ENCODE measurements at regions not wholly inside any gene's neighbourhood (a gene's known extent, or its start where the extent isn't known, plus 50 kb on each side); places are given as distances from the start of the nearest gene placed in this dataset.

DNA sequence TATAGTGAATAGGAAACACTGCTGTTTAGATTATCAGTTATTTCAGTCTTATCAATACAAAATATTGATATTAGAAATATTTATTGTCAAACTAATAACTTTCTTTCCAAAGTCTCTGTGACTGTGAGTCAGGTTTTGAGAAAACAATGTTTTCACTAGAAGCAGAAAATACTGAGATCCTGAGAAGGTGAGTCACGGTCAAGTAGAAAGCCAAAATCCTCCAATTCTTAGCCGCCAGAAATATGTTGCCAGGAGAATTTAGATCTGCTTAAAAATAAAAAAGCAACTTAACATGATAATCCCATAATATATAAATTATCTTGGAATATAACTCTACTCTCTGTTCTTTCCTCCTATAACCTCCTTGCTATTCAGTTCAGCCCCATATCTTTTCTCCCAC lies 181.9 kb upstream of the NRXN1 start:
- DNase-seq (ENCODE audit: low spot score in 2 of 2) (no peak), FAIRE-seq (no peak)

DNA sequence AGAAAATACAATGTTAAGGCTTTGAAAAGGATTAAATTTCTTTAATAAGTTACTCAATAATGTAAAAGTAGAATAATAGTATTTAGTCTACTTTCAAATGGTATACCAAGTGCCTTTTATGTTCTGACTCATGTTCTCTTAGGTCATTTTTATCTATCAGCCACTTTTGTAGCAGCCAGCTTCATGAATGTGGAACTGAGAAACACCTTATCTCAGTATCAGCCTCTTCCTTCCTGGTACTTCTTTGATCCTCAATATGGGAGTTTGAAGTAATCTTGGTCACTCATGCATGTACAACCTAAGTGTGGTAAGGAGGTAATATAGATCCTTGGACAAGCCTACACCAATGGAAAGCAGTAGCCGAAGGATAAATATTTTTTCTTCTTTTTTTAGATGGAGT lies 180.4 kb upstream of the NRXN1 start:
- FAIRE-seq = no peak

DNA sequence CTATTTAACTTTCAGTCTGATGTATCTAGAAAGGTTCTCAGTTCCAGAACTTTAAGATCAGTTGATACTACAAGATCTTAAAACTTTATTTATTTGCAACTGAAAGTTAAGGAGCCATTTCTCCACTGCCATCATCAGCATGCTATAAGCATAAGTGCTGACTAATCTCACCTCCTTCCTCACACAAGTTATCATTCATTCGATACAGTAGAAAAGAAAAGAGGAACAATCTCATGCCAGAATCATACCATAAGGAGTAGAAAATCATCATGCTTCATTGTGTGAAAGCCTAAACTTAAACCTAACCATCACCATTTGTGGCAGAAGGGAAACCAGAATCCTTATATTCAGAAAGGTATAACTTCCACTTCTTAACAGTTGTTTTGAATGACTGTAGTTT lies 176.6 kb upstream of the NRXN1 start:
- DNase-seq (ENCODE audit: low spot score in 2 of 2) (no peak), FAIRE-seq (no peak)

More for the DNA sequence above, 180.4 kb upstream of the NRXN1 start:
- DNase-seq (ENCODE audit: low spot score in 2 of 2) = no peak

DNA sequence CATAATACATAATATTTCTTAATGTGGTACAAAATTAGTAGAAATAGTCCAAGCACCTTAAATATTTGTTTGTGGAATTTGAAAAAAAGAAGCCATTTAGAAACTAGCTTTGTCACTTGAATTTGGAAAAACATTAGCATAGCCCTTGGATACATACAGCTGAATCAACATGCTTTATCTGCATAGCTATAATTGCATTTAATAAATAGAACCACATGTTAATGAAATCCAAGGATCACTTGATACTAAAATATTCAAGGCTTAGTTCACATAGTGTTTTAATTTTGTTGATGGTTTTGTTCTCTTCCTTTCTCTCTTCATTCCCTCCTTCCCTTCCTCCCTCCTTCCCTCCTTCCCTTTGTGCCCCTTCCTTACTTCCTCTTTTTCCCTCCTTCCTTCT lies 169.4 kb upstream of the NRXN1 start:
- no peak for FAIRE-seq
- no peak for DNase-seq (ENCODE audit: low spot score in 2 of 2)

DNA sequence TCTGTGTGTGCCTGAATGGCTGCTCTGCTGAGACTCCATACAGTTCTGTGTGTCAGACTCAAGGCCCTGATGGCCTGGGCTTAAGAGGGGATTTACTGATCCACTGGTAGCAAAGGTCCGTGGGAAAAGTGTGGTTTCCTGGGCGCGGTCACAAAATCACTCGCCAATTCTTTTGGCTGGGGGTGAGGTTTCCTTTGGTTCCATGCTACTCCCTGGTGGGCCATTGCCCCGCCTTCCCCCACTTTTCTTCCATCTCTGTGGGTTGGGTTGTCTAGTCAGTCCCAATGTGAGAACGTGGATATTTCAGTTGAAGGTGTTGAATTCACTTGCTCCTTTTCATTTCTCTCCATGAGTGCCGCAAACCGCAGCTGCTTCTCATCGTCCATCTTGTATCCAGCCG lies 162.7 kb upstream of the NRXN1 start:
- FAIRE-seq (no peak), DNase-seq (ENCODE audit: low spot score in 2 of 2) (no peak)

DNA sequence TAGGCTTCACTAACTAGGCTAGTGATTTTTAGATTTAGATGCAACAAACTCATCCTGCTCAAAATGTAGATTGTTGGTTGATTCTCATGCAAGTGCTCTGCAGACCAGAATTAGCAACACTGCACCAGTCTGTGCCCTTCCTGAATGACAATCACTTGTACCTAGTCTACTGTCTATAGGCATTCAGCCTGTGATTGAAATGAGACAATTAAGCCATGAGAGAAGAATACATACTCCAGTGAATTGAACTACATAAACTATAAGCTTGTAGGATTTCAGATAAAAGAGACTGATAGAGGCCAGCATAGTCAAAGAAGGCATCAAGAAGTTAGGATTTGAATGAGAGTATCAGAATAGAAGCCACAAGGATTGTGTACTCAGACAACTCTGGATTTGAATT lies 138.3 kb upstream of the NRXN1 start:
- DNase-seq (ENCODE audit: low spot score in 2 of 2) (no peak), FAIRE-seq (no peak)

DNA sequence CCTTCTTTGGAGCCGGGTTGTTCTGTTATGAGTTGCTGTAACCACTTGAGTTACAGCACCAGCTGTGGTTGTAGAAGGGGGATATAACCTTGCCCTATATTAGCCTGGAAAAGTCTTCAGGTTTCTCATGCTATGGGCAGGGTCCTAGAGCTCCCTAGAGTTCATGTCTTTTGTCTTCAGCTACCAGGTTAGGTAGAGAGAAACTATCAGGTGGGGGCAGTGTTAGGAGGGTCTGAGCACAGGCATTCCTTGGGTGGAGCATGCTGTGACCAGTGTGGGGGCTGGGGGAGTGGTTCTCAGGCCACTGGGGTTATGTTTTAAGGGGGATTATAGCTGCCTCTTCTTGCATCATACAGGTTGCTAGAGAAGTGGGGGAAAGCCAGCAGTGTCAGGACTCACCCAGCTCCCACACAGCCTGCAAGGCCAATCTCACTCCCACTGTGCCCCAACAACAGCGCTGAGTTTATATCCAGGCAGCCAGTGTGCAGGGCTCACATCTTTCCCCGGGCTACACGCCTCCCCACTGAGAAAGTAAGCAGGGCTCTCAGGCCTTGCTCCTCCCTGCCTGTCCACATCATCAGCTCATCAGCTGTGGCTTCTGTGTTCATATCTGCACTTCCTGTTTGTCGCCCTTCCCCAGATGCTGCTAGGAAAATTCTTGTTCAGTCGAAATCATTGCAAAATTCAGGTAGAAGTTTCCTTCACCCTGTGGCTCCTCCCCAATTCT lies 133.8 kb upstream of the NRXN1 start:
- DNase-seq (ENCODE audit: low spot score in 2 of 2) = no peak
- no peak for FAIRE-seq

DNA sequence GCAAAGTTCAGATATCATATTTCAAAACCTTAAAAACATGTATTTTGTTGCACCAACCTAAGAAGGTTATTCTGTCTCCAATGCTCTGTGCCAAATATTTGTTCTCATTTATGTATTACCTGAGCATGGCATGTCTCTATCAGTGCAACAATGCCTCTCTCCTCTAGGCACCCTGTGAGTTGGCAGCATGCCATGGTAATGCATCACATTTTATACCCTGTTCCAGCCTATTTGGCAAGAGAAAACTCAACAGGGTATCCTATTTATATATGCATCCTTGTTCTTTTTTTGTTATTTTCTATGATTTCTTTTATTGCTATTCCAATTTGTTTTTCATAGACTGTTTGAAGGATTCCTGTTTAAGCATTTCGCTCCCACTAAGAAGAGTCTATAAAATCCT lies 126.3 kb upstream of the NRXN1 start:
- no peak for DNase-seq (ENCODE audit: low spot score in 2 of 2)
- no peak for FAIRE-seq

DNA sequence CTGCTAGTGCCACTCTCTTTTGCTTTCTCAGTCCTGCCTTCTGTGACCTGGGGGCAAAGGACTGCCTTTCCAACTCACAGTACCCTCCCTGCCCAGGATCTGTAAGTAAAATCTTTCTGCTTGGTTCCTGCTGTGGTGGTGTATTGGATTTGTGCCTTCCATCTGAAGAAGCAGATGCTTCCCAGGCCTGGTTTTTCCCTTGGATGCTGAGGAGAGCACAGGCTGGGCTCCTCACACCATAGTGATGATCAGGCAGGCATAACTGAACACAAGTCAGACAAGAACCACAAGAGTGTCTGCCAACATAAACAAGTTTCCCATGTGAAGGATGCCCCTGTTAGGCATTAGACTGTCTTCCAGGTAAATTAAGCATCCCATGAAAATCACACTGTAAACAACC lies 121.3 kb upstream of the NRXN1 start:
- no peak for FAIRE-seq
- no peak for DNase-seq (ENCODE audit: low spot score in 2 of 2)

DNA sequence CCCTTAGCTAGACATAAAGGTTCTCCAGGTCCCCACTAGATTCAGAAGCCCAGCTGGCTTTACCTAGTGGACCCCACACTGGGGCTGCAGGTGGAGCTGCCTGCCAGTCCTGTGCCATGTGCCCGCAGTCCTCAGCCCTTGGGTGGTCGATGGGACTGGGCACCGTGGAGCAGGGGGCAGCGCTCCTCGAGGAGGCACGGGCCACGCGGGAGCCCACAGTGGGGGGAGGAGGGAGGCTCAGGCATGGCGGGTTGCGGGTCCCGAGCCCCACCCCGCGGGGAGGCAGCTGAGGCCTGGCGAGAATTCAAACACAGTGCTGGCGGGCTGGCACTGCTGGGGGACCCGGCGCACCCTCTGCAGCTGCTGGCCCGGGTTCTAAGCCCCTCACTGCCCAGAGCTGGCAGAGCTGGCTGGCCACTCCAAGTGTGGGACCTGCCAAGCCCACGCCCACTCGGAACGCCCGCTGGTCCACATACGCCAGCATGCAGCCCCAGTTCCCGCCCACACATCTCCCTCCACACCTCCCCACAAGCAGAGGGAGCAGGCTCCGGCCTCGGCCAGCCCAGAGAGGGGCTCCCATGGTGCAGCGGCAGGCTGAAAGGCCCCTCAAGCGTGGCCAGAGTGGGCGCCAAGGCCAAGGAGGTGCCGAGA lies 119.7 kb upstream of the NRXN1 start:
- DNase-seq (ENCODE audit: low spot score in 2 of 2) (no peak), FAIRE-seq (no peak)

DNA sequence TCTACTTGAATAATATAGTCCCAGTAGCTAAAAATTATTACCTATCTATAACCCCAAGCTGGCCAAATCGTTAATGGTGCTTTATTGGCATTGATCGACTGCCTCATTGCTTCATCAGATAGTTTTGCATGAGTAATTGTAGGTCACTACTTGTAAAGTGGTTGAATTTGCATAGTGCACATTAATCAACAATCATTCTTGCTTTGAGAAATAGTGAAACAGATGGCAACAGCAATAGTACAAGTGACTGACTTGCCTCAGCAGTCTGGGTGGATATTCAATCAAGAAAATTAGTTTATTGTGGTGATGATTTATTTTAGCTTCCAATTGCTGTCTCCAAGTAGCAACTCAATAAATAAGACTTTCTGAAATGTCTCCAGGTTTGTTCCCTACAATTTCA lies 117.8 kb upstream of the NRXN1 start:
- DNase-seq (ENCODE audit: low spot score in 2 of 2) = no peak
- no peak for FAIRE-seq

DNA sequence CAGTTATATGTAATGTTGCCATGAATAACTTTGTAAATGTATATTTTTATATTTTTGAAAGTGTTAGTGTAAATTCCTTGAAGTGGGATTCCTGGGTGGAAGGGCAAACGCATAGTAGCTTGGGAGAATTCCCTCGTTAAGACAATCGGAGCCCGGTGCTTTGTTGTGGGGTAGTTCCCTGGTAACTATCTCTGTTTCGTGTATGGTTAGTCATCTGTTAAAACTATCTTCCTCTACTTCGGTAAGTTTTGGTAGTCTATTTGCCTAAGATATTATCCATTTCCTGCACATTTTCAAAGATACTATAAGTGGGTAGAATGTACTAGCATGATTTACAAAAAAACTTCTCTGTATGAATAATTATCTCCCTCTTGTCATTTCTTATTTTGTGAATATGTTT lies 113.8 kb upstream of the NRXN1 start:
- no peak for DNase-seq (ENCODE audit: low spot score in 2 of 2)
- FAIRE-seq = no peak

DNA sequence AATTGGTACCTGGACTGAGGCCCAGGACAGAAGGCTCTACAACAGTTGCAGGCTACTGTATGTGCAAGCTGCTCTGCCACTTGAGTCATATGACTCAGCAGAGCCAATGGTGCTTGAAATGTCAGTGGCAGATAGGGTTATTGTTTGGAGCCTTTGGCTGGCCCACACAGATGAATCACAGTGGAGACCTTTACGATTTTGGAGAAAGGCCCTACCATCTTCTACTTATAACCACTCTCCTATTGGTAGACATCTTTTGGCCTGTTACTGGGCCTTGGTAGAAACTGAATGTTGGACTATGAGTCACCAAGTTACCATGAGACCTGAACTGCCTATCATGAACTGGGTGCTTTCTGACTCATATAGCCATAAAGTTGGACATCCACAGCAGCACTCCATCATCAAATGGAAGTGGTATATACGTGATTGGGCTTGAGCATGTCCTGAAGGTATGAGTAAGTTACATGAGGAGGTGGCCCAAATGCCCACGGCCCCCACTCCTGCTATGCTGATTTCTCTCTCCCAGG lies 88.9 kb upstream of the NRXN1 start:
- DNase-seq (ENCODE audit: low spot score in 2 of 2) (no peak), FAIRE-seq (no peak)

DNA sequence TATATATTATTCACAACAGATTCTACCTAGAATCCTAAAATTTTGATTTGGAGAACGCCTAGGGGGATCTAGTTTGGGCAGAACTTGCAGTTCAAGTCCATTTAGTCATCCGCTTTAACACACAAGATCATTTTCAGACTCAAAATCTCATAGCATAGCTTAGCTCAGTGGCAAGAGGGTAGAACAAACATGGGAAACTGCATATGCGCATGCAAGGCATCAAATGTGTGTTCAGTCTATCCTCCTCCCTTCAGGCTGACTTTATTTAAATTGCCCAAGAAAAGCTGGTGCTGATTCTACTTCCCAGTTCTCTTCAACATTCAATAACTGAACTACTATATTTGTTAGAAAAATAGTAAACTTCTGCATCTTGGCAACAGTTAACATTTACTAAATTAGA lies 79.6 kb upstream of the NRXN1 start:
- FAIRE-seq = no peak

DNA sequence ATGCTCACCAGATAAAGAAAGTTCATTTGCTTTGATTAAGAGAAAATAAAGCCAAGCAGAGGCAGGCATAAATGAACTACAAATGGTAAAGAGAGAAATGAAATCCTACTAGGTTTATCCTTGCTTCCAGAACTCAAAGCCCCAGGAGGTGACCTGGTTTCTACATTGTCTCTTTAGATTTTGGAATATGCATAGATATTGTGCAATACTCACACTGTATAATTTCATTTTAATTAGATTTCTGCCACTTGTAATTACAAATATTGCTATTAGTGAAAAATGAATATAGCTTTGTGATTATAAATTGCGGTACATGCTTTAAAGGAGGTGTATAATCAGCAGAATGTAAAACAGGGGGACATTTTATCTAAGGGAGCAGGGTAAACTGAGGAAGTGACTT lies 76.9 kb upstream of the NRXN1 start:
- DNase-seq (ENCODE audit: low spot score in 2 of 2) (no peak), FAIRE-seq (no peak)

More for the DNA sequence above, 79.6 kb upstream of the NRXN1 start:
- no peak for DNase-seq (ENCODE audit: low spot score in 2 of 2)

DNA sequence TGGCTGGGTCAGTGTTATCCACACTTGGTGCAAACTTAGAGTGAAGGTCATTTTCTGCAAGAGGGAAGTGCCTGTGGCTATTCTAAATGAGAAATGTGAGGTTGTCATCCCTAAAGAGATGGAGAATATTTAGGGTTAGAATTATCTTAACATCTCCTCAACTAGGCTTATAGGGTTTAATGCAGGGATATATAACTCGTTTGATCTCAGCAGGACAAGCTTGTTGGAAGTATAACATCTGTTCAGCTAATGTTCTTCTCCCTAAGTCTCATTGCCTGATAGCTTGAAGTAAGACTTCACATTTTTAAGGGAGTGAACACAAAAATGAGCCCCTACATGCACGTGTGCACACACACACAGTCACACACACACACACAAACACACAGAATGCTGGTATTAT lies 75.9 kb upstream of the NRXN1 start:
- FAIRE-seq (no peak), DNase-seq (ENCODE audit: low spot score in 2 of 2) (no peak)

DNA sequence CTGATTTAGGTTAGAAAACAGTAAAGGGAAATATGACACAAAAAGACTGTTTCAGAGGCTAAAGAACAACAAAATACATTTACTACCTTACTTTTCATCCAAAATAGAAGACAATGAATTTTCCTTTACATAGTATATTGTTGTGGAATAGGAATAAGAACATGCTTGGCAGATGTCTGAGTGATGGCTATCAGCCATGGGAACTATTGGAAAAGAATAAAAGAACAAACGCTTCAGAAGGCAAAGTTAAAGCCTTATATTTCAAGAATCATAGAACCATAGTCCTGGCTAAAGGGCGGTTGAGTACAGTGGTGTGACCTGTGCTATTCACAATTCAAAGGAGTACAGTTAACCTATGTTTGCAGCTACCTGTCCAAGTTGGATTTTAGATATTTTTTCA lies 73.9 kb upstream of the NRXN1 start:
- FAIRE-seq (no peak), DNase-seq (ENCODE audit: low spot score in 2 of 2) (no peak)

DNA sequence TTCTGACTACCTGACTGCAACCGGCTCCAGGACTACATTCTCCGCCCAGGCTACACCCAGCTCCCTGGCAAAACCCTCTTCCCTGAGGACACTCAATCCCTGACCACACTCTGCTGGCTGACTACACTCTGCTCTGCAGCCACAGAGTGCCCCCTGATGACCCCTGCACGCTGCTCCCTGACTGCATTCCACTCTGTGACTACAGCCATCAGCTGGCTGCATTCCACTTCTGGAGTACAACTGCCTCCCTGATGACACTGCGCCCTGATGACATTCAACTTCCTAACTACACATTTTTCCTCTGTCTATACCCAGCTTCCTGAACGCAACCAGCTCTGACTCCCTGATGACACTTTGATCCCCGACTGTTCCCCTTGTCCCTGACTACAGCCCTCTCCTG lies 71.3 kb upstream of the NRXN1 start:
- no peak for FAIRE-seq

DNA sequence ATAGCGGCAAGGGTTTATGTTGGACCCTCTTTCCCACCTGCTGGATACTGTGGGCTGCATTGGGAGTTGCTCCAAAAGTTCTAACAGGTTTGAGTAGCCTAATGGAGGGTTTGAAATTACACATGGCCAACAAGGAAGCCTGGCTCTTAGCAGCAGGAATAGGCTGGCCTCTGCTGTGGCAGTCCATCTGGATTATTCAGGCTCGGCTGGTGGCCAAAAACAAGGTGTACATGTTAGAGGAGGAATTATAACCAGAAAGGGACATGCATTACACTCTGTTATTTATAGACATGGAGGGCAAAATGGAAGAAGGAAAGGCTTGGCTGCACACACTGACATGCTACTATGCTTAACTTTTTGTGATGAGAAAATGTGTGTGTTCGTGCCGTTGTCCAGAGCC lies 61.1 kb upstream of the NRXN1 start:
- DNase-seq (ENCODE audit: low spot score in 2 of 2) = no peak
- no peak for FAIRE-seq

More for the DNA sequence above, 71.3 kb upstream of the NRXN1 start:
- no peak for DNase-seq (ENCODE audit: low spot score in 2 of 2)

DNA sequence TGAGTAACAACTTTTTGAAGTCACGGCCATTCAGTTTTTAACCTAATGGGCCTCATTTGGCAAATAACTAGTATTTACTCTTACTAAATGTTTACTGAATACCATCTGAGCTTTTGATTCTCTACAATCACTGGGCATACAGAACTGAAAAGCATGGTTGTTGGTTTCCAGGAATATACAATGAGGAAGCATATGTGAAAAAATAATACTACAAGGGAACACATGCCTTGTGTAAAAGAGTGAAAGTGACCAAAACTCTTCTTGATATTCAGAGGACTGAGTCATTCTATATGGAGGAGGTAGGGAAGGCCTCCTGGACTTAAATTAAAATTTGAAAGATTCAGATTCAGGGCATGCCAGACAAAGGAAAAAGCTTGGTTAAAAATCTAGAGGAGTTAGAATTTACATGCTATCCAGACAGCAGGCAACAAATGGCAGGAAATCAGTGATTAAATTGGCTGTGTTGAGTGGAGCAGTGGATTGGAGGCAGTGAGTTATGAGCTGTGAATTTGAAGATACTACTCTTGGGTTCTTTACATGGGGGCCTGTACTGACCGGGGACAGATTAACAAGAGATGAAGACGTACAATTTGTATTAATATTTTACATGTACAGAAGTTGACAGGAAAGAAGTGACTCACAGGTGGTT lies 53.6 kb upstream of the NRXN1 start:
- FAIRE-seq (no peak), DNase-seq (ENCODE audit: low spot score in 2 of 2) (no peak)

DNA sequence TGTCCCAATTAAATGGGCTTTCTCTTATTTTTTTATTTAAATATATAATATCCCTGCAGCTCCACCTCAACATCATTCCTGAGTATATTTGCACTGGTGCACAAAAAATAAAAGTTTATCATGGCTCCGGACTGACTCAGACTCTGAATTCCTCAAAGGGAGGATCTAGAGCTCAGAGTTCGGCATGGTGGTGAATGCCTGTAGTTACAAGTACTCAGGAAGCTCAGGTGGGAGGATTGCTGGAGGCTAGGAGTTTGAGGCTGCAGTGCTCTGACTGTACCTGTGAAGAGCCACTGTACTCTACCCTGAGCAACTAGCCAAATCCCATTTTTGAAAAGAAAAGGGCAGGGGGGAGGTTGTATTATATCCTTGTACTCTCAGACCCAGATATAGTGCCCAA lies 52.8 kb upstream of the NRXN1 start:
- FAIRE-seq = no peak
- DNase-seq (ENCODE audit: low spot score in 2 of 2) = no peak
